HCT116 (cell line): ENCODE measurements at regions not wholly inside any gene's neighbourhood (a gene's known extent, or its start where the extent isn't known, plus 50 kb on each side); places are given as distances from the start of the nearest gene placed in this dataset.

Experiments
- ATAC-seq: fragments of 200-7000 bp; cut with Tn5 transposase; 2 replicates; pipeline ENCODE4 v1.9.1; 2020; ENCODE audit warnings: mild to moderate bottlenecking, moderate library complexity
- BruUV-seq: library from RNA; stranded (reverse); fragments of 400-500 nt; replicated peaks from 2 replicates; lab custom pipeline; 2021; lab: Mats Ljungman, UMichigan
- CTCF ChIA-PET: fragments of 300-600 bp; sonication (Branson Sonifier 250); formaldehyde crosslinking; loops from one replicate; lab custom pipeline; 2021; ENCODE audit warnings: antibody characterized with exemption; lab: Charles Lee
- POLR2A ChIA-PET: fragments of 300-600, 350-600 bp; sonication (Branson Sonifier 250); formaldehyde crosslinking; loops from one replicate; lab custom pipeline; 2021; ENCODE audit warnings: antibody characterized with exemption; lab: Charles Lee
- RAD21 ChIA-PET, 2 experiments: fragments of 300-600 bp; sonication (Branson Sonifier 250); formaldehyde crosslinking; loops; one replicate each; lab custom pipeline; 2023; ENCODE audit warnings: low total read pairs in 2 of 2; ENCODE audit not compliant: uncharacterized antibody in 2 of 2, unreplicated experiment in 2 of 2, low non-redundant PET in 1 of 2; lab: Charles Lee
- DNase-seq: peaks from one replicate; pipeline ENCODE4 v3.0.0-alpha.2; 2010; ENCODE audit warnings: low read depth, low spot score
- H2AFZ ChIP-seq: fragments of 200-600 bp; shearing (Covaris generic), sonication (generic); 2 replicates; pipeline ENCODE4 v1.6.1; 2017; ENCODE audit warnings: low read depth, mixed run types, mixed read lengths, antibody characterized with exemption, low read length; ENCODE audit not compliant: poor library complexity, severe bottlenecking
- H3K27ac ChIP-seq: 2 replicates; pipeline ENCODE4 v1.5.1; 2012; ENCODE audit warnings: low read depth, low read length
- H3K27me3 ChIP-seq: fragments of 200-600 bp; sonication (generic); 2 replicates; pipeline ENCODE4 v1.6.1; 2016; ENCODE audit warnings: mixed run types, low read length, mixed read lengths; ENCODE audit not compliant: insufficient read depth
- H3K36me3 ChIP-seq, 2 experiments: fragments of 200-500 bp in 1 of 2; fragments of 200-600 bp in 1 of 2; sonication (Bioruptor generic) in 1 of 2; sonication (generic) in 1 of 2; 2 replicates each; pipeline versions ENCODE4 v1.5.1 to v1.6.1; 2014 to 2016; ENCODE audit warnings: low read length in 2 of 2, inconsistent platforms in 1 of 2, mixed read lengths in 1 of 2, mixed run types in 1 of 2; ENCODE audit not compliant: insufficient read depth in 2 of 2, control insufficient read depth in 1 of 2
- H3K4me1 ChIP-seq, 2 experiments: fragments of 200-600 bp in 1 of 2; sonication (generic) in 1 of 2; 2 replicates each; pipeline versions ENCODE4 v1.5.1 to v1.6.1; 2012 to 2017; ENCODE audit warnings: low read length in 2 of 2, inconsistent platforms in 1 of 2, mild to moderate bottlenecking in 1 of 2, mixed read lengths in 1 of 2, mixed run types in 1 of 2, moderate library complexity in 1 of 2; ENCODE audit not compliant: insufficient read depth in 2 of 2, control insufficient read depth in 1 of 2
- H3K4me2 ChIP-seq: fragments of 200-600 bp; sonication (generic); 2 replicates; pipeline ENCODE4 v1.6.1; 2017; ENCODE audit warnings: mixed run types, low read length, mixed read lengths
- H3K4me3 ChIP-seq, 2 experiments: fragments of 200-600 bp in 1 of 2; sonication (generic) in 1 of 2; replicated peaks in 1 of 2; 2 replicates each; pipeline ENCODE4 v1.5.1; 2011 to 2016; ENCODE audit warnings: low read length in 2 of 2, control low read depth in 1 of 2, low read depth in 1 of 2, mild to moderate bottlenecking in 1 of 2, mixed read lengths in 1 of 2, mixed run types in 1 of 2
- H3K79me2 ChIP-seq: fragments of 200-600 bp; sonication (generic); 2 replicates; pipeline ENCODE4 v1.6.1; 2017; ENCODE audit warnings: mild to moderate bottlenecking, mixed run types, low read length, moderate library complexity, mixed read lengths; ENCODE audit not compliant: insufficient read depth
- H3K9ac ChIP-seq: fragments of 200-600 bp; sonication (generic); 2 replicates; pipeline ENCODE4 v1.6.1; 2016; ENCODE audit warnings: low read length, mixed read lengths
- H3K9me2 ChIP-seq: fragments of 200-600 bp; sonication (generic), shearing (Covaris generic); 2 replicates; pipeline ENCODE4 v1.6.1; 2017; ENCODE audit warnings: mixed run types, mild to moderate bottlenecking, moderate library complexity; ENCODE audit not compliant: insufficient read depth
- H3K9me3 ChIP-seq, 2 experiments: fragments of 200-500 bp in 1 of 2; fragments of 200-600 bp in 1 of 2; sonication (Bioruptor generic) in 1 of 2; sonication (generic) in 1 of 2; 2 replicates each; pipeline ENCODE4 v1.6.1; 2014 to 2017; ENCODE audit warnings: low read length in 2 of 2, mixed read lengths in 2 of 2, inconsistent platforms in 1 of 2, low read depth in 1 of 2, mild to moderate bottlenecking in 1 of 2, mixed run types in 1 of 2, moderate library complexity in 1 of 2; ENCODE audit not compliant: control insufficient read depth in 1 of 2, insufficient read depth in 1 of 2
- H4K20me1 ChIP-seq: fragments of 200-600 bp; sonication (generic), shearing (Covaris generic); 2 replicates; pipeline ENCODE4 v1.6.1; 2017; ENCODE audit warnings: mixed run types, mild to moderate bottlenecking, moderate library complexity; ENCODE audit not compliant: insufficient read depth
- CEBPB ChIP-seq: IDR thresholded peaks from 2 replicates; pipeline ENCODE4 v1.6.1; 2012; ENCODE audit warnings: low read depth
- EGR1 ChIP-seq: IDR thresholded peaks from 2 replicates; pipeline ENCODE4 v1.6.1; 2012; ENCODE audit warnings: low read depth
- ELF1 ChIP-seq: IDR thresholded peaks from 2 replicates; pipeline ENCODE4 v1.6.1; 2012; ENCODE audit warnings: low read depth, borderline replicate concordance
- EZH2 ChIP-seq: fragments of 200-600 bp; sonication (generic); IDR thresholded peaks from 2 replicates; pipeline ENCODE4 v1.6.1; 2017; ENCODE audit warnings: antibody characterized with exemption, mixed run types
- POLR2AphosphoS5 ChIP-seq: IDR thresholded peaks from 2 replicates; pipeline ENCODE4 v1.6.1; 2011; ENCODE audit warnings: mild to moderate bottlenecking, low read depth, low read length, moderate library complexity
- RAD21 ChIP-seq: IDR thresholded peaks from 2 replicates; pipeline ENCODE4 v1.6.1; 2012; ENCODE audit warnings: low read depth, mild to moderate bottlenecking
- SIN3A ChIP-seq: IDR thresholded peaks from 2 replicates; pipeline ENCODE4 v1.6.1; 2012; ENCODE audit warnings: low read depth
- SRF ChIP-seq: IDR thresholded peaks from 2 replicates; pipeline ENCODE4 v1.6.1; 2012; ENCODE audit warnings: low read depth
- TCF7L2 ChIP-seq: IDR thresholded peaks from 2 replicates; pipeline ENCODE4 v1.7.0; 2011; ENCODE audit warnings: borderline replicate concordance, inconsistent platforms; ENCODE audit not compliant: insufficient read depth, insufficient read length; ENCODE audit errors: extremely low read depth
- YY1 ChIP-seq: IDR thresholded peaks from 2 replicates; pipeline ENCODE4 v1.6.1; 2011; ENCODE audit warnings: low read length, low read depth, moderate library complexity, mild to moderate bottlenecking; ENCODE audit not compliant: insufficient replicate concordance; ENCODE audit errors: extremely low read depth
- ZFX ChIP-seq: fragments of 450-650 bp; IDR thresholded peaks from 2 replicates; pipeline ENCODE4 v1.6.1; 2017
- intact Hi-C: fragments of 100-400 bp; cut with micrococcal nuclease; formaldehyde crosslinking; loops from 2 replicates; pipeline ENCODE4 v1.10.0; 2022
- TF ChIP-seq, protein P1 (sequence below), 3 experiments: fragments of 200-600 bp in 1 of 3; sonication (generic) in 1 of 3; IDR thresholded peaks in 2 of 3; conservative IDR thresholded peaks in 1 of 3; 2 replicates each; pipeline ENCODE4 v1.5.1; 2012 to 2017; ENCODE audit warnings: low read depth in 2 of 3, low read length in 2 of 3, antibody characterized with exemption in 1 of 3, borderline replicate concordance in 1 of 3, control low read depth in 1 of 3, mild to moderate bottlenecking in 1 of 3, mixed read lengths in 1 of 3, mixed run types in 1 of 3, moderate library complexity in 1 of 3; ENCODE audit not compliant: insufficient read depth in 1 of 3
- TF ChIP-seq, protein P2 (sequence below): IDR thresholded peaks from 2 replicates; pipeline ENCODE4 v1.6.1; 2012; ENCODE audit warnings: low read depth
- TF ChIP-seq, protein P3 (sequence below): IDR thresholded peaks from 2 replicates; pipeline ENCODE4 v1.6.1; 2012

DNA sequence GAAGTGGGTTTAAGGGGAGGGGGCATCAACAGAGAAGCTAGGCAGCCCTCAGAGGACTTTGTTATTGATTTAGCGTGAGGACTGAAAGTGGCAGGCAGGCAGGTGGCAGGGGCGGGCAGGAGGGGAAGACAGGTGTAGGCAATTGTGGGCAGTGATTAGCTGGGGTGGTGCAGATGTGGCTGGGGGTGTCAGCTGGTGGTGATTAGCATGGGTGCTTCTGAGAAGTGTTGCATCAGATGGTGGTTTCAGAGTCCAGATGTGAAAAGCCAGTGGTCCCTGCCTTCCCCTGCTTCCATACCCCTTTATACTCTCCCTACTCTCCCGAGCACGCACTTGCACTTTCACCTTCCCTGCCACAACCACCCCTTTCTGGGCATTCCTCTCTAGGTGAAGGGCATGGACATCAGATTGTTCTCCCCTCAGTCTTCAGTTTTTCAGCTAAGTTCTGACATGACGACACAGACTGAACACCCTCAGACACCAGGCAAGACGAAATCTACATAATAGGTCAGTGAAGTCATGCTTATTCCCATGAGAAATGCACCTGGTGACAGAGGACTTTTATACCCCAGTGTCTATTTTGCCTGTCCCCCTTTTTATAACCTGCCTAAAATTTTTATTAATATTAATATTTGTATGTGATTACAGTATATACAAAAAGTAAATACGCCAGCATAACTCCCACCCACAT is 435.7 kb upstream of the CADM1 start:
- H2AFZ ChIP-seq: no peak overlapping the region
- DNase-seq (no peak), ATAC-seq (no peak)
- ChIA-PET POLR2A (no interaction called here), RAD21 (no interaction called here), CTCF (no interaction called here)
- no peaks in the 10 kb centered on the region for H3K27me3 ChIP-seq
- no peaks in the 10 kb centered on the region for H4K20me1 ChIP-seq
- peaks cover 0 to 3% of the 10 kb centered on the region in 2 experiments; a peak in 2 of 4 replicates for H3K9me3 ChIP-seq
- H3K9me2 ChIP-seq: no peaks in the 10 kb centered on the region
- H3K4me1 ChIP-seq: no peaks in the 10 kb centered on the region
- H3K36me3 ChIP-seq: no peaks in the 10 kb centered on the region
- BruUV-seq: no TSS peak
- H3K79me2 ChIP-seq: no peaks in the 10 kb centered on the region
- H3K4me2 ChIP-seq: no peak overlapping the region
- no peak for TF ChIP-seq ELF1
- no peak for TF ChIP-seq EGR1
- TF ChIP-seq, protein P1, sequence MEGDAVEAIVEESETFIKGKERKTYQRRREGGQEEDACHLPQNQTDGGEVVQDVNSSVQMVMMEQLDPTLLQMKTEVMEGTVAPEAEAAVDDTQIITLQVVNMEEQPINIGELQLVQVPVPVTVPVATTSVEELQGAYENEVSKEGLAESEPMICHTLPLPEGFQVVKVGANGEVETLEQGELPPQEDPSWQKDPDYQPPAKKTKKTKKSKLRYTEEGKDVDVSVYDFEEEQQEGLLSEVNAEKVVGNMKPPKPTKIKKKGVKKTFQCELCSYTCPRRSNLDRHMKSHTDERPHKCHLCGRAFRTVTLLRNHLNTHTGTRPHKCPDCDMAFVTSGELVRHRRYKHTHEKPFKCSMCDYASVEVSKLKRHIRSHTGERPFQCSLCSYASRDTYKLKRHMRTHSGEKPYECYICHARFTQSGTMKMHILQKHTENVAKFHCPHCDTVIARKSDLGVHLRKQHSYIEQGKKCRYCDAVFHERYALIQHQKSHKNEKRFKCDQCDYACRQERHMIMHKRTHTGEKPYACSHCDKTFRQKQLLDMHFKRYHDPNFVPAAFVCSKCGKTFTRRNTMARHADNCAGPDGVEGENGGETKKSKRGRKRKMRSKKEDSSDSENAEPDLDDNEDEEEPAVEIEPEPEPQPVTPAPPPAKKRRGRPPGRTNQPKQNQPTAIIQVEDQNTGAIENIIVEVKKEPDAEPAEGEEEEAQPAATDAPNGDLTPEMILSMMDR (IDR thresholded peaks at IDR 0.05 in 2 of 3, conservative IDR thresholded peaks at IDR 0.05 in 1 of 3; ENCODE audit: borderline replicate concordance in 1 of 3, insufficient read depth in 1 of 3, low read depth in 2 of 3, low read length in 2 of 3): no peak
- TF ChIP-seq TCF7L2: no peak
- TF ChIP-seq SRF: no peak
- no peak for TF ChIP-seq POLR2AphosphoS5
- H3K27ac ChIP-seq: no peak overlapping the region
- H3K9ac ChIP-seq: no peak overlapping the region
- intact Hi-C loops: no loop called here
- H3K4me3 ChIP-seq: no peak overlapping the region

DNA sequence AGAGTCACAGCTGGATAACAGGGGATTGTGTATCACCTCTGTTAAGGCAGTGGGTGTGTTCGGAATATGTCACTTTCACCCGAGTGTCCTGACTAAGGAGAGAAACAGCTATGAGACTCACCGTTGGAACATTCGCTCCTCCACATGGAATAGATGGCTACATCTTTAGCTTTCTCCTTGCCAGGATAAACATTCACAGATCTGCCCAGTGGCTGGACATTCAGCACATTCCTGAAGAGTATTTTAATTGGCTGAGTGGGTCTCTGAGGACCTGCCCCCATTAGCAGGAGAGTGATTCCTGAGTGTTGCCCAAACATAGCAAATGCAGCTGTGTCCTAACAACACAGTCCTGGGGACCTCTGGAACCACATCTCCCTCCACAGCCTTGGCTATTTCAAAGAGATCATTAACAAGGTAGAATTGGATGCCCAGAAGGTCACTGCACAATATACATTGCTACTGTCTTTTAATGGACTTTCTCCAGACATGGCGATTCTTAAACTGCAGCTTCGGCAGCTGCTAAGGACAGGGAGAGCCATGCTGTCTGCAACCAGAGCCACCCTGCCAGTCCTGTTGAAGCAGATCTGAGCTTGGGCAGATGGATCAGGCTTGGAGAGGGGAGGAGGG is 435.0 kb upstream of the CADM1 start:
- no peak for ATAC-seq
- no peak overlapping the region for H3K27ac ChIP-seq
- H3K4me2 ChIP-seq: no peak overlapping the region
- no peaks in the 10 kb centered on the region for H3K79me2 ChIP-seq
- H4K20me1 ChIP-seq: no peaks in the 10 kb centered on the region
- H3K27me3 ChIP-seq: no peaks in the 10 kb centered on the region
- ChIA-PET RAD21 (no interaction called here), POLR2A (no interaction called here), CTCF (no interaction called here)
- intact Hi-C loops: no loop called here
- BruUV-seq: no TSS peak
- DNase-seq: no peak
- no peaks in the 10 kb centered on the region for H3K9me2 ChIP-seq
- H3K9ac ChIP-seq: no peak overlapping the region
- H3K9me3 ChIP-seq: peaks cover 0 to 3% of the 10 kb centered on the region in 2 experiments; a peak in 2 of 4 replicates
- no peaks in the 10 kb centered on the region for H3K4me1 ChIP-seq
- H3K4me3 ChIP-seq: no peak overlapping the region
- no peak overlapping the region for H2AFZ ChIP-seq
- H3K36me3 ChIP-seq: no peaks in the 10 kb centered on the region
- TF ChIP-seq CEBPB (no peak), TCF7L2 (no peak), EZH2 (no peak), SRF (no peak), RAD21 (no peak), ZFX (no peak), EGR1 (no peak), YY1 (no peak), SIN3A (no peak)
- TF ChIP-seq, protein P2, sequence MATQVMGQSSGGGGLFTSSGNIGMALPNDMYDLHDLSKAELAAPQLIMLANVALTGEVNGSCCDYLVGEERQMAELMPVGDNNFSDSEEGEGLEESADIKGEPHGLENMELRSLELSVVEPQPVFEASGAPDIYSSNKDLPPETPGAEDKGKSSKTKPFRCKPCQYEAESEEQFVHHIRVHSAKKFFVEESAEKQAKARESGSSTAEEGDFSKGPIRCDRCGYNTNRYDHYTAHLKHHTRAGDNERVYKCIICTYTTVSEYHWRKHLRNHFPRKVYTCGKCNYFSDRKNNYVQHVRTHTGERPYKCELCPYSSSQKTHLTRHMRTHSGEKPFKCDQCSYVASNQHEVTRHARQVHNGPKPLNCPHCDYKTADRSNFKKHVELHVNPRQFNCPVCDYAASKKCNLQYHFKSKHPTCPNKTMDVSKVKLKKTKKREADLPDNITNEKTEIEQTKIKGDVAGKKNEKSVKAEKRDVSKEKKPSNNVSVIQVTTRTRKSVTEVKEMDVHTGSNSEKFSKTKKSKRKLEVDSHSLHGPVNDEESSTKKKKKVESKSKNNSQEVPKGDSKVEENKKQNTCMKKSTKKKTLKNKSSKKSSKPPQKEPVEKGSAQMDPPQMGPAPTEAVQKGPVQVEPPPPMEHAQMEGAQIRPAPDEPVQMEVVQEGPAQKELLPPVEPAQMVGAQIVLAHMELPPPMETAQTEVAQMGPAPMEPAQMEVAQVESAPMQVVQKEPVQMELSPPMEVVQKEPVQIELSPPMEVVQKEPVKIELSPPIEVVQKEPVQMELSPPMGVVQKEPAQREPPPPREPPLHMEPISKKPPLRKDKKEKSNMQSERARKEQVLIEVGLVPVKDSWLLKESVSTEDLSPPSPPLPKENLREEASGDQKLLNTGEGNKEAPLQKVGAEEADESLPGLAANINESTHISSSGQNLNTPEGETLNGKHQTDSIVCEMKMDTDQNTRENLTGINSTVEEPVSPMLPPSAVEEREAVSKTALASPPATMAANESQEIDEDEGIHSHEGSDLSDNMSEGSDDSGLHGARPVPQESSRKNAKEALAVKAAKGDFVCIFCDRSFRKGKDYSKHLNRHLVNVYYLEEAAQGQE: no peak
- TF ChIP-seq, protein P3, sequence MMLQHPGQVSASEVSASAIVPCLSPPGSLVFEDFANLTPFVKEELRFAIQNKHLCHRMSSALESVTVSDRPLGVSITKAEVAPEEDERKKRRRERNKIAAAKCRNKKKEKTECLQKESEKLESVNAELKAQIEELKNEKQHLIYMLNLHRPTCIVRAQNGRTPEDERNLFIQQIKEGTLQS: no peak
